ENCODE measurements at regions not wholly inside any gene's neighbourhood (a gene's known extent, or its start where the extent isn't known, plus 50 kb on each side); places are given as distances from the start of the nearest gene placed in this dataset.
A peak's percentile ranks its signal among the peaks of the same experiment; 100 is the strongest.

DNA sequence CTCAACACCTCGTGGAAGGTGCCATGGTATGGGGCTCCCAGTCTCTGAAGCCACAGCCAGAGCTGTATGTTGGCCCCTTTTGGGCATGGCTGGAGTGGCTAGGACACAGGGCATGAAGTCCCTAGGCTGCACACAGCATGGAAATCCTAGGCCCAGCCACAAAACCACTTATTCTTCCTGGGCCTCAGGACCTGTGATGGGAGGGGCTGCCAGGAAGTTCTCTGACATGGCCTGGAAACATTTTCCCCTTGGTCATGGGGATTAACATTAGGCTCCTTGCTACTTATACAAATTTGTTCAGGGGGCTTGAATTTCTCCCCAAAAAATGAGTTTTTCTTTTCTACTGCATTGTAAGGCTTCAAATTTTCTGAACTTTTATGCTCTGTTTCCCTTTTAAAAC lies 2091.2 kb upstream of the ACO1 start:
- H3K27ac ChIP-seq: no peak overlapping the region
- no peak for DNase-seq
- TF ChIP-seq POLR2A (IDR thresholded peaks at IDR 0.05): no peak
- TF ChIP-seq, protein P1, sequence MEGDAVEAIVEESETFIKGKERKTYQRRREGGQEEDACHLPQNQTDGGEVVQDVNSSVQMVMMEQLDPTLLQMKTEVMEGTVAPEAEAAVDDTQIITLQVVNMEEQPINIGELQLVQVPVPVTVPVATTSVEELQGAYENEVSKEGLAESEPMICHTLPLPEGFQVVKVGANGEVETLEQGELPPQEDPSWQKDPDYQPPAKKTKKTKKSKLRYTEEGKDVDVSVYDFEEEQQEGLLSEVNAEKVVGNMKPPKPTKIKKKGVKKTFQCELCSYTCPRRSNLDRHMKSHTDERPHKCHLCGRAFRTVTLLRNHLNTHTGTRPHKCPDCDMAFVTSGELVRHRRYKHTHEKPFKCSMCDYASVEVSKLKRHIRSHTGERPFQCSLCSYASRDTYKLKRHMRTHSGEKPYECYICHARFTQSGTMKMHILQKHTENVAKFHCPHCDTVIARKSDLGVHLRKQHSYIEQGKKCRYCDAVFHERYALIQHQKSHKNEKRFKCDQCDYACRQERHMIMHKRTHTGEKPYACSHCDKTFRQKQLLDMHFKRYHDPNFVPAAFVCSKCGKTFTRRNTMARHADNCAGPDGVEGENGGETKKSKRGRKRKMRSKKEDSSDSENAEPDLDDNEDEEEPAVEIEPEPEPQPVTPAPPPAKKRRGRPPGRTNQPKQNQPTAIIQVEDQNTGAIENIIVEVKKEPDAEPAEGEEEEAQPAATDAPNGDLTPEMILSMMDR (IDR thresholded peaks at IDR 0.05): no peak
- H3K4me3 ChIP-seq: no peak overlapping the region
- intact Hi-C loops (cut with DNase I): no loop called here
- WGBS, 4 donors: 43 to 57% (median 50%) methylated on average over 1 of the region's 1 CpG
- no peaks in the 10 kb centered on the region for H3K36me3 ChIP-seq
- no peaks in the 10 kb centered on the region for H3K9me3 ChIP-seq
- H3K27me3 ChIP-seq: no peaks in the 10 kb centered on the region
- ATAC-seq: no peak
- H3K4me1 ChIP-seq: no peaks in the 10 kb centered on the region

DNA sequence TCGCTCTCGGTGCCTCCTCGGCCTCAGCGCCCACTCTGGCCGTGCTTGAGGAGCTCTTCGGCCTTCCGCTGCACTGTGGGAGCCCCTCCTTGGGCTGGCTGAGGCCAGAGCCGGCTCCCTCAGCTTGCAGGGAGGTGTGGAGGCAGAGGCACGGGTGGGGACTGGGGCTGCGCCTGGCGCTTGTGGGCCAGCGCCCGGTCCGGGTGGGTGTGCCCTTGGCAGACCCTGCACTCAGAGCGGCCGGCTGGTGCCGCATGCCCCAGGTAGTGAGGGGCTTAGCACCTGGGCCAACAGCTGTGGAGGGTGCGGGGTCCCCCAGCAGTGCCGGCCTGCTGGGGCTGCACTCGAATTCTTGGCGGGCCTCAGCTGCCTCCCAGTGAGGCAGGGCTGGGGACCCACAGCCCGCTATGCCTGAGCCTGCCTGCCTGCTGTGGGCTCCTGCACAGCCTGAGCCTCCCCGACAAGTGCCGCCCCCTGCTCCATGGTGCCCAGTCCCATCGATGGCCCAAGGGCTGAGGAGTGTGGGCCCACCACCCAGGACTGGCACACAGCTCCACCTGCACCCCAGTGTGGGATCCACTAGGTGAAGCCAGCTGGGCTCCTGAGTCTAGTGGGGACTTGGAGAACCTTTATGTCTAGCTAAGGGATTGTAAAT lies 2085.2 kb upstream of the ACO1 start:
- intact Hi-C loops (cut with DNase I): no loop called here
- TF ChIP-seq, protein P1 (IDR thresholded peaks at IDR 0.05): no peak
- no peak for TF ChIP-seq POLR2A (IDR thresholded peaks at IDR 0.05)
- 87 to 95% (median 94%) methylated on average over 8 to 25 of the region's 25 CpGs for WGBS, 4 donors
- no peaks in the 10 kb centered on the region for H3K27me3 ChIP-seq
- H3K4me3 ChIP-seq: no peak overlapping the region
- peak in 1 of 4 donors; percentile 24 for ATAC-seq
- no peaks in the 10 kb centered on the region for H3K9me3 ChIP-seq
- peak in 2 of 5 donors; percentile 25 to 51 for DNase-seq
- H3K27ac ChIP-seq: no peak overlapping the region
- no peaks in the 10 kb centered on the region for H3K36me3 ChIP-seq
- no peaks in the 10 kb centered on the region for H3K4me1 ChIP-seq

DNA sequence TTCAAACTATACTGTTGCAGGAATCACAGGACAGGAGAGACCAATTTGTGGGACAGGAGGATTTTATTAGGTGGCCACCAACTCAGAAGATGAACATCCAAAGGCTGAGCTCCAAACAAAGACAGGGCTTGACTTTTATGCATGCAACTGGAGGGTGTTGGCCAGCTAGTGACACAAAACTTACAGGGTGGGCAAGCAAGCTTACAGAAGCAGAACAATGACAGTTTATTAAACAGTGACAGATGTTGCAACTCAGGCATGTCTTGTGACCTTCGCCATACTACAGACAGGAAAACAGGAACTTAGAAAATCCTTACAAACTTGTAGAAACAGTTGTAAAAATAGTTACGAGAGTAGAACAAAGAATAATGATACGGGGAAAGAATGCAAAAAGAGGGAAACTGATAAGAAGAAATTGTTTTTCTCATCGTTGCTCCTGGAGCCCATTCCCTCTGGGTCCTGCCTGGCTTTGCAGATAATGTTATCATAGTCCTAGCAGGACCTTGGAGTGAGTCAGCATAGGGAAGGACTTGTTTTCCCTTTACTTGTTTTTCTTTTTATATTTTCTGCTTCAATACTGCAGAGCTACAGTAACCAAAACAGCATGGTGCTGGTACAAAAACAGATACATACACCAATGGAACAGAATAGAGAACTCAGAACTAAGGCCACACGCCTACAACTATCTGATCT lies 2083.0 kb upstream of the ACO1 start:
- intact Hi-C loops (cut with DNase I): no loop called here
- peak overlapping the region in 1 of 12 donors; percentile 77 for H3K27ac ChIP-seq
- WGBS, 4 donors: 25 to 43% (median 34%) methylated on average over 5 of the region's 5 CpGs
- no peaks in the 10 kb centered on the region for H3K27me3 ChIP-seq
- H3K4me1 ChIP-seq: no peaks in the 10 kb centered on the region
- no peak overlapping the region for H3K4me3 ChIP-seq
- TF ChIP-seq, protein P1 (IDR thresholded peaks at IDR 0.05): no peak
- no peak for TF ChIP-seq POLR2A (IDR thresholded peaks at IDR 0.05)
- no peak for ATAC-seq
- no peaks in the 10 kb centered on the region for H3K9me3 ChIP-seq
- H3K36me3 ChIP-seq: no peaks in the 10 kb centered on the region
- peak in 1 of 5 donors; percentile 24 for DNase-seq

DNA sequence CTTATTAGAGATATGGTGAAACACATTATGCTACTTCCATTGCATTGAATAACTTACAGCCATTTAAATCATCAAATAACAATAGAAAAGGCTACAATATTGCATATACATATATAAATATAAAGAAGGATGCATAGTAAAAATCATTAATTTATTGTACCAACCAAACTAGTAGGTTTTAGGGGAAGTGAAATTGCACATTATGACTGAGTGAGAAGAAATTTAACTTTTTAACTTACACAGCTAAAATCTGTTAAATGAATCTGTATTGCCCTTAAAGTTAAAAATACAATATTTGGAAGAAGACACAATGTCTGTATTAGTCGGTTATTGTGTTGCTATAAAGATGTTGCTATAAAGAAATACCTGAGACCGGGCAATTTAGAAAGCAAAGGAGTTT lies 2073.7 kb upstream of the ACO1 start:
- TF ChIP-seq, protein P1 (IDR thresholded peaks at IDR 0.05): no peak
- no peak for TF ChIP-seq POLR2A (IDR thresholded peaks at IDR 0.05)
- 86 to 90% (median 86%) methylated on average over 2 of the region's 2 CpGs for WGBS, 4 donors

More for the DNA sequence above, 2073.7 kb upstream of the ACO1 start:
- ATAC-seq: no peak
- DNase-seq: no peak
- Histone ChIP-seq H3K36me3 (no peaks in the 10 kb centered on the region), H3K9me3 (peaks cover 0 to 16% (median under 1%) of the 10 kb centered on the region in 12 donors), H3K4me1 (no peaks in the 10 kb centered on the region), H3K27ac (no peak overlapping the region), H3K27me3 (no peaks in the 10 kb centered on the region), H3K4me3 (no peak overlapping the region)
- intact Hi-C loops (cut with DNase I): no loop called here
